A549 (cell line): ENCODE measurements at regions not wholly inside any gene's neighbourhood (a gene's known extent, or its start where the extent isn't known, plus 50 kb on each side); places are given as distances from the start of the nearest gene placed in this dataset.

Experiments
- ATAC-seq, 2 experiments: fragments of 200-7000 bp in 1 of 2; fragments of >200 bp in 1 of 2; cut with Nextera tagmentation in 1 of 2; cut with Tn5 transposase in 1 of 2; 3 replicates each; pipeline versions ENCODE4 v1.8.0 to v1.9.1; 2018 to 2020; ENCODE audit warnings: mild to moderate bottlenecking in 1 of 2, moderate library complexity in 1 of 2
- CTCF ChIA-PET: fragments of 300-600 bp; sonication (Branson Sonifier 250); formaldehyde crosslinking; extraction: SDS; loops from one replicate; lab custom pipeline; 2021; ENCODE audit warnings: antibody characterized with exemption, inconsistent platforms; lab: Yijun Ruan, JAX
- POLR2A ChIA-PET: fragments of 350-600 bp; formaldehyde crosslinking; extraction: SDS; loops from one replicate; lab custom pipeline; 2021; ENCODE audit warnings: antibody characterized with exemption, inconsistent platforms; lab: Yijun Ruan, JAX
- DNase-seq, 2 experiments: peaks; one replicate each; pipeline versions ENCODE4 v3.0.0 to v3.0.0-alpha.2; 2011 to 2016; ENCODE audit warnings: low read depth in 1 of 2, low spot score in 1 of 2
- FAIRE-seq: peaks from 2 replicates; lab custom pipeline; 2011; peaks lifted over from hg19 to GRCh38; lab: Jason Lieb, UNC
- H3K27ac ChIP-seq, 2 experiments: fragments of >200 bp; sonication (Bioruptor Twin); formaldehyde crosslinking; 3 replicates each; pipeline ENCODE4 v1.5.1; 2016 to 2017
- H3K4me1 ChIP-seq: fragments of >200 bp; sonication (Bioruptor Twin); formaldehyde crosslinking; 3 replicates; pipeline ENCODE4 v1.6.1; 2016
- H3K4me2 ChIP-seq: fragments of >200 bp; sonication (Bioruptor Twin); formaldehyde crosslinking; 3 replicates; pipeline ENCODE4 v1.6.1; 2016
- H3K4me3 ChIP-seq: fragments of >200 bp; sonication (Bioruptor Twin); formaldehyde crosslinking; 3 replicates; pipeline ENCODE4 v1.5.1; 2016
- H3K9me3 ChIP-seq: fragments of >200 bp; sonication (Bioruptor Twin); formaldehyde crosslinking; 3 replicates; pipeline ENCODE4 v1.6.1; 2016
- CHD2 ChIP-seq: fragments of 150-350 bp; IDR thresholded peaks from 2 replicates; pipeline ENCODE4 v1.6.1; 2014; ENCODE audit warnings: low read length; ENCODE audit not compliant: partially characterized antibody
- CHD4 ChIP-seq: fragments of 200-600 bp; sonication (generic); IDR thresholded peaks from 2 replicates; pipeline ENCODE4 v1.6.1; 2016; ENCODE audit warnings: antibody characterized with exemption, mild to moderate bottlenecking, borderline replicate concordance
- EHMT2 ChIP-seq: fragments of 200-600 bp; sonication (generic); IDR thresholded peaks from 2 replicates; pipeline ENCODE4 v1.6.1; 2016; ENCODE audit warnings: antibody characterized with exemption, low read depth, mild to moderate bottlenecking, moderate library complexity
- ESRRA ChIP-seq: fragments of 150-350 bp; IDR thresholded peaks from 2 replicates; pipeline ENCODE4 v1.6.1; 2014; ENCODE audit warnings: mild to moderate bottlenecking, low read length, borderline replicate concordance
- FOSL2 ChIP-seq, 2 experiments: fragments of 450-650 bp in 1 of 2; fragments of >200 bp in 1 of 2; sonication (Bioruptor Twin) in 1 of 2; formaldehyde crosslinking; IDR thresholded peaks; 2 replicates each; pipeline versions ENCODE4 v1.5.0 to v1.6.1; 2016 to 2020; ENCODE audit warnings: mild to moderate bottlenecking in 1 of 2, moderate library complexity in 1 of 2
- FOXS1 ChIP-seq: fragments of 250-450 bp; sonication (Bioruptor Pico); IDR thresholded peaks from 2 replicates; pipeline ENCODE4 v1.5.0; 2020; ENCODE audit warnings: mild to moderate bottlenecking, moderate library complexity
- GATA3 ChIP-seq: IDR thresholded peaks from 2 replicates; pipeline ENCODE4 v1.6.1; 2012; ENCODE audit warnings: borderline replicate concordance
- HOXA7 ChIP-seq: fragments of 250-450 bp; sonication (Bioruptor Pico); IDR thresholded peaks from 2 replicates; pipeline ENCODE4 v1.5.0; 2020; ENCODE audit warnings: mild to moderate bottlenecking, moderate library complexity
- KDM1A ChIP-seq: fragments of 200-600 bp; sonication (generic); IDR thresholded peaks from 2 replicates; pipeline ENCODE4 v1.6.1; 2016; ENCODE audit warnings: low read depth, mild to moderate bottlenecking
- MYC ChIP-seq: IDR thresholded peaks from 2 replicates; pipeline ENCODE4 v1.6.1; 2012; ENCODE audit warnings: mild to moderate bottlenecking, inconsistent platforms, low read length, improper control_type of control experiment, borderline replicate concordance
- NFE2L2 ChIP-seq: fragments of 150-350 bp; conservative IDR thresholded peaks from 2 replicates; pipeline ENCODE4 v1.6.1; 2014; ENCODE audit warnings: low read length
- NR3C1 ChIP-seq: fragments of >200 bp; sonication (Bioruptor Twin); formaldehyde crosslinking; IDR thresholded peaks from 3 replicates; pipeline ENCODE4 v1.6.1; 2017
- PHF8 ChIP-seq: fragments of 200-600 bp; sonication (generic); IDR thresholded peaks from 2 replicates; pipeline ENCODE4 v1.6.1; 2016; ENCODE audit warnings: low read depth, mild to moderate bottlenecking, antibody characterized with exemption, moderate library complexity, borderline replicate concordance
- RAD21 ChIP-seq, 2 experiments: fragments of >200 bp in 1 of 2; sonication (Bioruptor Twin) in 1 of 2; formaldehyde crosslinking in 1 of 2; IDR thresholded peaks in 1 of 2; conservative IDR thresholded peaks in 1 of 2; 2 replicates in 1 of 2; 3 replicates in 1 of 2; pipeline ENCODE4 v1.6.1; 2012 to 2018; ENCODE audit warnings: inconsistent platforms in 1 of 2
- RARB ChIP-seq: fragments of 250-450 bp; sonication (Bioruptor Pico); IDR thresholded peaks from 2 replicates; pipeline ENCODE4 v1.8.0; 2021; ENCODE audit warnings: mild to moderate bottlenecking, moderate library complexity
- RCOR1 ChIP-seq: fragments of 150-350 bp; IDR thresholded peaks from 2 replicates; pipeline ENCODE4 v1.6.1; 2014; ENCODE audit warnings: antibody characterized with exemption, low read length, low read depth
- SMC3 ChIP-seq: fragments of >200 bp; sonication (Bioruptor Twin); formaldehyde crosslinking; IDR thresholded peaks from 3 replicates; pipeline ENCODE4 v1.6.1; 2018; ENCODE audit warnings: inconsistent platforms
- TP53 ChIP-seq: fragments of 250-450 bp; sonication (Bioruptor Pico); IDR thresholded peaks from 2 replicates; pipeline ENCODE4 v1.5.0; 2021; ENCODE audit warnings: mild to moderate bottlenecking, moderate library complexity
- ZC3H11A ChIP-seq: fragments of 450-650 bp; IDR thresholded peaks from 2 replicates; pipeline ENCODE4 v1.6.1; 2014; ENCODE audit warnings: antibody characterized with exemption, mild to moderate bottlenecking
- WGBS: methylation state at CpG from one replicate; pipeline ENCODE4 v1.1.6; 2017; ENCODE audit errors: missing lambda C conversion rate; 5-methylcytosine and 5-hydroxymethylcytosine counted together
- TF ChIP-seq, protein P1 (sequence below): fragments of 150-350 bp; IDR thresholded peaks from 2 replicates; pipeline ENCODE4 v1.6.1; 2014; ENCODE audit warnings: low read depth, mild to moderate bottlenecking, low read length
- TF ChIP-seq, protein P2 (sequence below): fragments of >200 bp; sonication (Bioruptor Twin); formaldehyde crosslinking; IDR thresholded peaks from 2 replicates; pipeline ENCODE4 v1.6.1; 2016
- TF ChIP-seq, protein P3 (sequence below): IDR thresholded peaks from 2 replicates; pipeline ENCODE4 v1.6.1; 2012; ENCODE audit warnings: low read depth, borderline replicate concordance

DNA sequence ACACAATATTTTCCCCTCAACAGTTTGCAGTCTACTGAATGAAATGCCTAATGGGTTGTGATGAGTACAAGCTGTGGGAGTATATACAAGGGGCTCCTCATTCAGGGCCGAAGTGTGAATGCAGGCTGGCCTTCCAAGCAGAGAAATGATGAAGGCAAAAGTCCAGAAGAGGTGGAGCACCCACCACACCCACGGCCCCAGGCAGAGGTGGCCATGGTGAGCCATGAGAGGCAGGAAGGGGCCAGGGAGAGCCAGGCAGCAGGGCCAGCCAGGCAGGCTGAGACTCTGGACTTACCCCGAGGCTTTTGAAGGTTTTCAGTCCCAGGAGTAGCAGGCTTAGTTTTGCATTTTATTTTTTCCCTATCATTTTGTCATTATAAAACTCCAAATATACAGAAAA is 218.1 kb downstream of the AUH start:
- H3K4me1 ChIP-seq, result peaks cover 8% of the 10 kb centered on the region; the same call in 2 of the 3 replicates
- no peak for DNase-seq
- H3K4me3 ChIP-seq, result no peak overlapping the region
- TF ChIP-seq RCOR1 (no peak), CHD2 (no peak), MYC (no peak), KDM1A (no peak), CHD4 (no peak), EHMT2 (no peak), RAD21 (conservative IDR thresholded peaks at IDR 0.05 in 1 of 2, IDR thresholded peaks at IDR 0.05 in 1 of 2) (no peak)
- TF ChIP-seq, protein P1, sequence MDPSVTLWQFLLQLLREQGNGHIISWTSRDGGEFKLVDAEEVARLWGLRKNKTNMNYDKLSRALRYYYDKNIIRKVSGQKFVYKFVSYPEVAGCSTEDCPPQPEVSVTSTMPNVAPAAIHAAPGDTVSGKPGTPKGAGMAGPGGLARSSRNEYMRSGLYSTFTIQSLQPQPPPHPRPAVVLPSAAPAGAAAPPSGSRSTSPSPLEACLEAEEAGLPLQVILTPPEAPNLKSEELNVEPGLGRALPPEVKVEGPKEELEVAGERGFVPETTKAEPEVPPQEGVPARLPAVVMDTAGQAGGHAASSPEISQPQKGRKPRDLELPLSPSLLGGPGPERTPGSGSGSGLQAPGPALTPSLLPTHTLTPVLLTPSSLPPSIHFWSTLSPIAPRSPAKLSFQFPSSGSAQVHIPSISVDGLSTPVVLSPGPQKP, result no peak
- H3K4me2 ChIP-seq, result no peak overlapping the region
- ChIA-PET POLR2A (no interaction called here), CTCF (no interaction called here)
- H3K27ac ChIP-seq, result no peak overlapping the region
- no peak for FAIRE-seq
- WGBS, result 31% methylated on average over 3 of the region's 3 CpGs
- no peaks in the 10 kb centered on the region for H3K9me3 ChIP-seq
- ATAC-seq, result no peak

DNA sequence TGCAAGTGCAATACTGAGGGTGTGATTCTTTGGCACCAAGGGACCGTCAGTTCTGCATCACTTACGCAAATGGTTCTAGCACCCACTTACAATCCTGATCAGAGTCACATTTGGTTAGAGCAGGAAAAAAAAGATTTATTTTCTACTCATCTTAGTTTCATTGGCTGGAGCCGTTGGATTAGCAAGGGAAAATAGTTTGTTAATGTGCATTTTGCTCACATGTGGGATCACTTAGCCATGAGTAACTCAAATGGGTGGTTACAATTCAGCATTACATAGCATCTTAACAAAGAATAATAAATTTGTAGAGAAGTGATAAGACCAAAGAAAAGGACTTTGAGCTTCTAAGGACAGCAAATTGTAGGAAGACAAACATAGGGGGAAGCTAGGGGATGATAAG is 216.9 kb downstream of the AUH start:
- Histone ChIP-seq H3K27ac (no peak overlapping the region), H3K4me1 (no peaks in the 10 kb centered on the region), H3K9me3 (peaks cover 9% of the 10 kb centered on the region; the same call in 1 of the 3 replicates), H3K4me2 (no peak overlapping the region), H3K4me3 (no peak overlapping the region)
- FAIRE-seq, result no peak
- POLR2A ChIA-PET, result no interaction called here
- CTCF ChIA-PET, result interaction anchor here (1.5 kb wide), 1 partner anchor 13 kb away, joined by 4 read pairs; no protein-coding TSS in a partner anchor
- no peak for TF ChIP-seq ESRRA
- ATAC-seq, result no peak
- no peak for DNase-seq
- WGBS, result 69% methylated on average over 3 of the region's 3 CpGs

DNA sequence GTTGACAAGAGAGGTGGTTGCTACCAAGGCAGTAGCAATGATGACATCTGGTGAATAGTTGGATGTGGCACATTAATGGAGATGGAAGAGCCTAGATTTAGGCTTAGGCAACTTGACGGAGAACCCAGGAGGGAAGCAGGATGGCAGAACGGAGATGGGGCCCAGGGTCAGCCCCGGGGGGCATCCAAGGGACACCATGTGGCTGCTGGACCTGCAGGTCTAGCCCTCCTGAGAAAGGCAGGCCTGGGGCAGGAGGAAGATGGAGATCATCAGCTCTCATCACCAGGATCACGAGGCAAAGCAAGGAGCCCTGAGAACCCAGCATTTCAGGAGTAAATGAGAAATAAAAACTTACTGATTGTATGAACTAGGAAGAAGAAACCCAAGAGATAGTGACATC is 216.2 kb downstream of the AUH start:
- FAIRE-seq (no peak), ATAC-seq (no peak), DNase-seq (no peak)
- TF ChIP-seq ZC3H11A (no peak), GATA3 (no peak), TP53 (CRISPR knock-in tag) (no peak), SMC3 (no peak), KDM1A (no peak), HOXA7 (CRISPR knock-in tag) (no peak), CHD4 (no peak), PHF8 (no peak), FOSL2 (IDR thresholded peaks at IDR 0.05) (no peak), FOSL2 (CRISPR knock-in tag; IDR thresholded peaks at IDR 0.05) (no peak), NR3C1 (no peak), RARB (CRISPR knock-in tag) (no peak), RCOR1 (no peak), FOXS1 (no peak), NFE2L2 (no peak), ESRRA (no peak)
- TF ChIP-seq, protein P2, sequence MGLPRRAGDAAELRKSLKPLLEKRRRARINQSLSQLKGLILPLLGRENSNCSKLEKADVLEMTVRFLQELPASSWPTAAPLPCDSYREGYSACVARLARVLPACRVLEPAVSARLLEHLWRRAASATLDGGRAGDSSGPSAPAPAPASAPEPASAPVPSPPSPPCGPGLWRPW, result no peak
- TF ChIP-seq, protein P3, sequence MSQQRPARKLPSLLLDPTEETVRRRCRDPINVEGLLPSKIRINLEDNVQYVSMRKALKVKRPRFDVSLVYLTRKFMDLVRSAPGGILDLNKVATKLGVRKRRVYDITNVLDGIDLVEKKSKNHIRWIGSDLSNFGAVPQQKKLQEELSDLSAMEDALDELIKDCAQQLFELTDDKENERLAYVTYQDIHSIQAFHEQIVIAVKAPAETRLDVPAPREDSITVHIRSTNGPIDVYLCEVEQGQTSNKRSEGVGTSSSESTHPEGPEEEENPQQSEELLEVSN, result no peak
- ChIA-PET CTCF (interaction anchor here (1.5 kb wide), 1 partner anchor 12 kb away, joined by 4 read pairs; no protein-coding TSS in a partner anchor), POLR2A (no interaction called here)
- Histone ChIP-seq H3K4me1 (no peaks in the 10 kb centered on the region), H3K27ac (no peak overlapping the region), H3K4me2 (no peak overlapping the region), H3K9me3 (peaks cover 13% of the 10 kb centered on the region; the same call in 1 of the 3 replicates), H3K4me3 (no peak overlapping the region)
- WGBS, result 53% methylated on average over 4 of the region's 4 CpGs
